BE2C (cell line): ENCODE measurements at regions not wholly inside any gene's neighbourhood (a gene's known extent, or its start where the extent isn't known, plus 50 kb on each side); places are given as distances from the start of the nearest gene placed in this dataset.
A peak's percentile ranks its signal among the peaks of the same experiment; 100 is the strongest.

Source experiments
- DNase-seq: peaks from one replicate; pipeline ENCODE4 v3.0.0-alpha.2; 2020
- H3K27me3 ChIP-seq: fragments of 250-450 bp; sonication (Bioruptor Pico); 2 replicates; pipeline ENCODE4 v1.5.1; 2020; ENCODE audit warnings: mild to moderate bottlenecking
- H3K36me3 ChIP-seq: fragments of 250-450 bp; sonication (Bioruptor Pico); 2 replicates; pipeline ENCODE4 v1.5.1; 2020; ENCODE audit warnings: mild to moderate bottlenecking
- H3K4me1 ChIP-seq: fragments of 250-450 bp; sonication (Bioruptor Pico); 2 replicates; pipeline ENCODE4 v1.5.1; 2020
- H3K4me3 ChIP-seq: 2 replicates; pipeline ENCODE4 v1.5.1; 2011; ENCODE audit warnings: low read depth, low read length
- H3K9me3 ChIP-seq: fragments of 250-450 bp; sonication (Bioruptor Pico); 2 replicates; pipeline ENCODE4 v1.5.1; 2020
- CTCF ChIP-seq: IDR thresholded peaks from 2 replicates; pipeline ENCODE4 v1.5.1; 2012; ENCODE audit warnings: mild to moderate bottlenecking, low read depth, low read length

- no peaks in the 10 kb centered on the region for H3K27me3 ChIP-seq
- no peak for DNase-seq
- no peaks in the 10 kb centered on the region for H3K36me3 ChIP-seq
- H3K4me3 ChIP-seq: no peak overlapping the region
- TF ChIP-seq CTCF: no peak
- H3K4me1 ChIP-seq: no peaks in the 10 kb centered on the region
- no peaks in the 10 kb centered on the region for H3K9me3 ChIP-seq
These were observed 89.9 kb downstream of the TSEN15 start for GRCh38 chr1:184141361-184141880.

GRCh38 chr1:184143449-184143848 is 91.9 kb downstream of the TSEN15 start:
- no peak for DNase-seq
- no peaks in the 10 kb centered on the region for H3K27me3 ChIP-seq
- H3K36me3 ChIP-seq: no peaks in the 10 kb centered on the region
- H3K4me3 ChIP-seq: no peak overlapping the region
- H3K9me3 ChIP-seq: no peaks in the 10 kb centered on the region
- no peaks in the 10 kb centered on the region for H3K4me1 ChIP-seq
- peak; percentile 30; the same call in 1 of the 2 replicates for TF ChIP-seq CTCF

GRCh38 chr1:184145083-184145482 is 93.6 kb downstream of the TSEN15 start:
- H3K27me3 ChIP-seq: no peaks in the 10 kb centered on the region
- H3K4me1 ChIP-seq: no peaks in the 10 kb centered on the region
- no peaks in the 10 kb centered on the region for H3K9me3 ChIP-seq
- DNase-seq: no peak
- TF ChIP-seq CTCF: no peak
- no peaks in the 10 kb centered on the region for H3K36me3 ChIP-seq
- no peak overlapping the region for H3K4me3 ChIP-seq

- Histone ChIP-seq H3K9me3 (no peaks in the 10 kb centered on the region), H3K4me3 (no peak overlapping the region), H3K4me1 (no peaks in the 10 kb centered on the region), H3K36me3 (no peaks in the 10 kb centered on the region), H3K27me3 (no peaks in the 10 kb centered on the region)
- DNase-seq: no peak
- TF ChIP-seq CTCF: no peak
These were observed 94.7 kb downstream of the TSEN15 start for GRCh38 chr1:184146202-184146601.

- no peaks in the 10 kb centered on the region for H3K4me1 ChIP-seq
- no peaks in the 10 kb centered on the region for H3K27me3 ChIP-seq
- TF ChIP-seq CTCF: no peak
- H3K36me3 ChIP-seq: no peaks in the 10 kb centered on the region
- no peaks in the 10 kb centered on the region for H3K9me3 ChIP-seq
- H3K4me3 ChIP-seq: no peak overlapping the region
- DNase-seq: no peak
These were observed 99.4 kb downstream of the TSEN15 start for GRCh38 chr1:184150776-184151531.

- TF ChIP-seq CTCF: no peak
- H3K9me3 ChIP-seq: no peaks in the 10 kb centered on the region
- H3K36me3 ChIP-seq: no peaks in the 10 kb centered on the region
- H3K4me3 ChIP-seq: no peak overlapping the region
- H3K27me3 ChIP-seq: no peaks in the 10 kb centered on the region
- no peaks in the 10 kb centered on the region for H3K4me1 ChIP-seq
- no peak for DNase-seq
These were observed 100.9 kb downstream of the TSEN15 start for GRCh38 chr1:184152434-184152898.
